Vagina (tissue), 2 donors: ENCODE measurements at regions not wholly inside any gene's neighbourhood (a gene's known extent, or its start where the extent isn't known, plus 50 kb on each side); places are given as distances from the start of the nearest gene placed in this dataset.

Experiments used
- DNase-seq, 2 donors: peaks; one replicate each; pipeline ENCODE4 v3.0.0-alpha.2; 2017; ENCODE audit errors: extremely low spot score in 2 of 2
- H3K27ac ChIP-seq: fragments of 200-600 bp; sonication (generic); one replicate; pipeline ENCODE4 v1.5.1; 2019
- H3K27me3 ChIP-seq: fragments of 200-600 bp; sonication (generic); one replicate; pipeline ENCODE4 v1.5.1; 2019
- H3K36me3 ChIP-seq, 2 donors: fragments of 200-600 bp; sonication (generic); one replicate each; pipeline ENCODE4 v1.5.1; 2017 to 2019
- H3K4me1 ChIP-seq: fragments of 200-600 bp; sonication (generic); one replicate; pipeline ENCODE4 v1.5.1; 2019
- H3K4me3 ChIP-seq, 2 donors: fragments of 200-600 bp; sonication (generic); 1 replicate in 1 of 2; 2 replicates in 1 of 2; pipeline ENCODE4 v1.5.1; 2016 to 2019
- H3K9me3 ChIP-seq: fragments of 200-600 bp; sonication (generic); one replicate; pipeline ENCODE4 v1.5.1; 2019
- CTCF ChIP-seq, 3 experiments: fragments of 450-650 bp in 2 of 3; fragments of 200-600 bp in 1 of 3; sonication (generic) in 1 of 3; IDR thresholded peaks; one replicate each; pipeline ENCODE4 v1.5.1; 2017 to 2019; ENCODE audit warnings: antibody characterized with exemption in 3 of 3, mild to moderate bottlenecking in 2 of 3, moderate library complexity in 2 of 3
- POLR2A ChIP-seq, 2 donors: fragments of 450-650 bp; IDR thresholded peaks; one replicate each; pipeline ENCODE4 v1.6.1; 2017; ENCODE audit warnings: antibody characterized with exemption in 2 of 2, mild to moderate bottlenecking in 2 of 2, moderate library complexity in 2 of 2
- POLR2AphosphoS5 ChIP-seq, 2 donors: sonication (generic); formaldehyde crosslinking; IDR thresholded peaks; one replicate each; pipeline ENCODE4 v1.9.0; 2017; ENCODE audit warnings: antibody characterized with exemption in 2 of 2, mild to moderate bottlenecking in 2 of 2, low read depth in 1 of 2; ENCODE audit not compliant: insufficient read depth in 1 of 2
- intact Hi-C: fragments of 100-400 bp; cut with DNase I; formaldehyde crosslinking; loops from one replicate; pipeline ENCODE4 v1.15.1; 2023

- no peaks in the 10 kb centered on the region for H3K4me1 ChIP-seq
- H3K36me3 ChIP-seq, result no peaks in the 10 kb centered on the region
- no peaks in the 10 kb centered on the region for H3K9me3 ChIP-seq
- no peak overlapping the region for H3K4me3 ChIP-seq
- intact Hi-C loops, result loop anchor here (10.0 kb wide), 1 partner anchor 198 kb away; no protein-coding TSS in a partner anchor
- H3K27me3 ChIP-seq, result no peaks in the 10 kb centered on the region
- H3K27ac ChIP-seq, result no peak overlapping the region
- no peak for TF ChIP-seq POLR2AphosphoS5 (IDR thresholded peaks at IDR 0.05; ENCODE audit: insufficient read depth in 1 of 2, low read depth in 1 of 2)
- no peak for TF ChIP-seq POLR2A (IDR thresholded peaks at IDR 0.05)
- TF ChIP-seq CTCF (IDR thresholded peaks at IDR 0.05), result no peak
- no peak for DNase-seq
Observed at GRCh38 chr14:60356906-60357550, 108.0 kb downstream of the PPM1A start.

GRCh38 chr14:60357551-60358149 is 108.6 kb downstream of the PPM1A start:
- Histone ChIP-seq H3K4me1 (no peaks in the 10 kb centered on the region), H3K27ac (no peak overlapping the region), H3K4me3 (no peak overlapping the region), H3K36me3 (no peaks in the 10 kb centered on the region), H3K27me3 (no peaks in the 10 kb centered on the region), H3K9me3 (no peaks in the 10 kb centered on the region)
- TF ChIP-seq CTCF (IDR thresholded peaks at IDR 0.05) (no peak), POLR2AphosphoS5 (IDR thresholded peaks at IDR 0.05; ENCODE audit: insufficient read depth in 1 of 2, low read depth in 1 of 2) (no peak), POLR2A (IDR thresholded peaks at IDR 0.05) (no peak)
- intact Hi-C loops, result loop anchor here (10.0 kb wide), 1 partner anchor 197 kb away; no protein-coding TSS in a partner anchor
- DNase-seq, result no peak

- intact Hi-C loops, result no loop called here
- Histone ChIP-seq H3K27ac (no peak overlapping the region), H3K27me3 (no peaks in the 10 kb centered on the region), H3K4me1 (no peaks in the 10 kb centered on the region), H3K36me3 (no peaks in the 10 kb centered on the region), H3K9me3 (no peaks in the 10 kb centered on the region), H3K4me3 (no peak overlapping the region)
- no peak for TF ChIP-seq POLR2A (IDR thresholded peaks at IDR 0.05)
- no peak for TF ChIP-seq CTCF (IDR thresholded peaks at IDR 0.05)
- no peak for TF ChIP-seq POLR2AphosphoS5 (IDR thresholded peaks at IDR 0.05; ENCODE audit: insufficient read depth in 1 of 2, low read depth in 1 of 2)
- DNase-seq, result no peak
Observed at GRCh38 chr14:60363275-60363674, 114.3 kb downstream of the PPM1A start.

- intact Hi-C loops, result no loop called here
- H3K36me3 ChIP-seq, result no peaks in the 10 kb centered on the region
- TF ChIP-seq POLR2A (IDR thresholded peaks at IDR 0.05) (no peak), CTCF (IDR thresholded peaks at IDR 0.05) (no peak), POLR2AphosphoS5 (IDR thresholded peaks at IDR 0.05; ENCODE audit: insufficient read depth in 1 of 2, low read depth in 1 of 2) (no peak)
Observed at GRCh38 chr14:60363687-60364086, 114.7 kb downstream of the PPM1A start.

GRCh38 chr14:60381909-60382308 is 104.0 kb downstream of the C14orf39 start:
- Histone ChIP-seq H3K36me3 (no peaks in the 10 kb centered on the region), H3K4me3 (no peak overlapping the region), H3K9me3 (no peaks in the 10 kb centered on the region), H3K4me1 (no peaks in the 10 kb centered on the region), H3K27ac (no peak overlapping the region), H3K27me3 (no peaks in the 10 kb centered on the region)
- TF ChIP-seq POLR2AphosphoS5 (IDR thresholded peaks at IDR 0.05; ENCODE audit: insufficient read depth in 1 of 2, low read depth in 1 of 2), result no peak
- no peak for TF ChIP-seq CTCF (IDR thresholded peaks at IDR 0.05)
- no peak for TF ChIP-seq POLR2A (IDR thresholded peaks at IDR 0.05)
- no peak for DNase-seq
- intact Hi-C loops, result no loop called here

More at GRCh38 chr14:60363687-60364086, 114.7 kb downstream of the PPM1A start:
- Histone ChIP-seq H3K9me3 (no peaks in the 10 kb centered on the region), H3K4me1 (no peaks in the 10 kb centered on the region), H3K4me3 (no peak overlapping the region), H3K27me3 (no peaks in the 10 kb centered on the region), H3K27ac (no peak overlapping the region)
- DNase-seq, result no peak
